Peyer's patch (tissue), 4 donors: ENCODE measurements at regions not wholly inside any gene's neighbourhood (a gene's known extent, or its start where the extent isn't known, plus 50 kb on each side); places are given as distances from the start of the nearest gene placed in this dataset.
"Not testable (repeated sequence)": the region's sequence is repeated elsewhere in the genome, so short reads cannot be mapped to it uniquely, and the experiment has no call there.

ENCODE experiments used
- DNase-seq, 3 donors: peaks; one replicate each; pipeline ENCODE4 v3.0.0-alpha.2; 2017 to 2019
- H3K27ac ChIP-seq, 4 donors: fragments of 200-600 bp; sonication (generic); one replicate each; pipeline ENCODE4 v1.5.1; 2016 to 2019
- H3K27me3 ChIP-seq, 2 donors: fragments of 200-600 bp; sonication (generic); one replicate each; pipeline ENCODE4 v1.5.1; 2019
- H3K36me3 ChIP-seq, 3 donors: fragments of 200-600 bp; sonication (generic); one replicate each; pipeline ENCODE4 v1.5.1; 2016 to 2019
- H3K4me1 ChIP-seq, 4 donors: fragments of 200-600 bp; sonication (generic); one replicate each; pipeline ENCODE4 v1.5.1; 2016 to 2019
- H3K4me3 ChIP-seq, 4 donors: fragments of 200-600 bp; sonication (generic); 1 replicate in 3 of 4; 2 replicates in 1 of 4; pipeline ENCODE4 v1.5.1; 2016 to 2019; ENCODE audit warnings: mild to moderate bottlenecking in 1 of 4
- H3K9me3 ChIP-seq, 4 donors: fragments of 200-600 bp; sonication (generic); one replicate each; pipeline ENCODE4 v1.5.1; 2016 to 2019; ENCODE audit warnings: mild to moderate bottlenecking in 1 of 4
- CTCF ChIP-seq, 6 experiments: fragments of 450-650 bp in 4 of 6; fragments of 200-600 bp in 2 of 6; sonication (generic) in 1 of 6; IDR thresholded peaks; one replicate each; pipeline ENCODE4 v1.5.1; 2017 to 2019; ENCODE audit warnings: antibody characterized with exemption in 6 of 6, mild to moderate bottlenecking in 3 of 6, moderate library complexity in 1 of 6
- POLR2A ChIP-seq, 2 donors: fragments of 450-650 bp; IDR thresholded peaks; one replicate each; pipeline ENCODE4 v1.5.1; 2017; ENCODE audit warnings: antibody characterized with exemption in 2 of 2, mild to moderate bottlenecking in 2 of 2, moderate library complexity in 2 of 2

- H3K9me3 ChIP-seq, H3K27me3 ChIP-seq, H3K4me3 ChIP-seq: not testable (repeated sequence)
Observed at GRCh38 chr6:60789601-60790000, 1496.4 kb downstream of the KHDRBS2 start.

GRCh38 chr6:60782698-60783464 lies 1503.1 kb downstream of the KHDRBS2 start:
- not testable (repeated sequence) for DNase-seq

More at GRCh38 chr6:60789601-60790000, 1496.4 kb downstream of the KHDRBS2 start:
- not testable (repeated sequence) for H3K27ac ChIP-seq, H3K4me1 ChIP-seq, DNase-seq, H3K36me3 ChIP-seq

GRCh38 chr6:60779591-60779990 lies 1506.4 kb downstream of the KHDRBS2 start:
- DNase-seq, H3K27me3 ChIP-seq, H3K4me1 ChIP-seq, H3K36me3 ChIP-seq, H3K4me3 ChIP-seq, H3K9me3 ChIP-seq, H3K27ac ChIP-seq: not testable (repeated sequence)

More at GRCh38 chr6:60782698-60783464, 1503.1 kb downstream of the KHDRBS2 start:
- H3K27me3 ChIP-seq, H3K4me3 ChIP-seq, H3K4me1 ChIP-seq, H3K9me3 ChIP-seq, H3K36me3 ChIP-seq, H3K27ac ChIP-seq: not testable (repeated sequence)

- DNase-seq, H3K4me3 ChIP-seq, H3K36me3 ChIP-seq: not testable (repeated sequence)
Observed at GRCh38 chr6:60767791-60768499, 1518.1 kb downstream of the KHDRBS2 start.

GRCh38 chr6:60765331-60765730 lies 1520.7 kb downstream of the KHDRBS2 start:
- H3K27me3 ChIP-seq, DNase-seq, H3K27ac ChIP-seq, H3K36me3 ChIP-seq, H3K4me1 ChIP-seq, H3K4me3 ChIP-seq, H3K9me3 ChIP-seq: not testable (repeated sequence)

More at GRCh38 chr6:60767791-60768499, 1518.1 kb downstream of the KHDRBS2 start:
- not testable (repeated sequence) for H3K27ac ChIP-seq, H3K9me3 ChIP-seq, H3K4me1 ChIP-seq, H3K27me3 ChIP-seq

- not testable (repeated sequence) for H3K4me3 ChIP-seq, H3K27me3 ChIP-seq, H3K9me3 ChIP-seq, H3K4me1 ChIP-seq, H3K27ac ChIP-seq, H3K36me3 ChIP-seq, DNase-seq
Observed at GRCh38 chr6:60763464-60764080, 1522.5 kb downstream of the KHDRBS2 start.

GRCh38 chr6:60760928-60761327 lies 1525.1 kb downstream of the KHDRBS2 start:
- H3K4me1 ChIP-seq, H3K36me3 ChIP-seq, H3K27me3 ChIP-seq, H3K9me3 ChIP-seq, H3K27ac ChIP-seq, DNase-seq, H3K4me3 ChIP-seq: not testable (repeated sequence)

GRCh38 chr6:60759149-60759825 lies 1526.7 kb downstream of the KHDRBS2 start:
- not testable (repeated sequence) for H3K9me3 ChIP-seq, H3K4me3 ChIP-seq, H3K27me3 ChIP-seq, H3K4me1 ChIP-seq, H3K27ac ChIP-seq, H3K36me3 ChIP-seq, DNase-seq

- peak in 2 of 3 donors; percentile 43 to 49 for DNase-seq
- H3K9me3 ChIP-seq, H3K4me1 ChIP-seq, H3K27ac ChIP-seq, H3K4me3 ChIP-seq, H3K27me3 ChIP-seq, H3K36me3 ChIP-seq: not testable (repeated sequence)
Observed at GRCh38 chr6:60758725-60759124, 1527.3 kb downstream of the KHDRBS2 start.

GRCh38 chr6:60754879-60755278 lies 1531.1 kb downstream of the KHDRBS2 start:
- H3K36me3 ChIP-seq, result no peaks in the 10 kb centered on the region
- H3K4me1 ChIP-seq, result no peaks in the 10 kb centered on the region
- no peaks in the 10 kb centered on the region for H3K27me3 ChIP-seq
- TF ChIP-seq CTCF (IDR thresholded peaks at IDR 0.05) (peak in 1 of 6 experiments; percentile 17), POLR2A (IDR thresholded peaks at IDR 0.05) (no peak)
- peaks cover 0 to 5% (median 0%) of the 10 kb centered on the region in 4 donors for H3K9me3 ChIP-seq
- H3K4me3 ChIP-seq, result no peak overlapping the region
- DNase-seq, result no peak
- no peak overlapping the region for H3K27ac ChIP-seq

GRCh38 chr6:60750353-60751081 lies 1535.5 kb downstream of the KHDRBS2 start:
- not testable (repeated sequence) for H3K4me1 ChIP-seq, H3K9me3 ChIP-seq, H3K27ac ChIP-seq, H3K36me3 ChIP-seq, H3K4me3 ChIP-seq, DNase-seq, H3K27me3 ChIP-seq

- not testable (repeated sequence) for H3K9me3 ChIP-seq, H3K27ac ChIP-seq, H3K4me1 ChIP-seq, DNase-seq, H3K36me3 ChIP-seq, H3K4me3 ChIP-seq, H3K27me3 ChIP-seq
Observed at GRCh38 chr6:60747765-60748556, 1538.1 kb downstream of the KHDRBS2 start.
